SK-N-SH (cell line): ENCODE measurements at regions not wholly inside any gene's neighbourhood (a gene's known extent, or its start where the extent isn't known, plus 50 kb on each side); places are given as distances from the start of the nearest gene placed in this dataset.

ENCODE experiments used
- EP300 ChIP-seq, 2 experiments: IDR thresholded peaks; 2 replicates each; pipeline versions ENCODE4 v1.4.0 to v1.6.1; 2012; ENCODE audit warnings: borderline replicate concordance in 1 of 2, low read depth in 1 of 2, low read length in 1 of 2
- GATA2 ChIP-seq: sonication (generic); formaldehyde crosslinking; IDR thresholded peaks from 2 replicates; pipeline ENCODE4 v1.5.0; 2020; ENCODE audit warnings: mild to moderate bottlenecking, missing genetic modification reagents
- NFIC ChIP-seq: IDR thresholded peaks from 2 replicates; pipeline ENCODE4 v1.4.0; 2012; ENCODE audit warnings: borderline replicate concordance
- USF1 ChIP-seq: IDR thresholded peaks from 2 replicates; pipeline ENCODE4 v1.4.0; 2012; ENCODE audit warnings: low read depth, borderline replicate concordance
- TF ChIP-seq, protein P1 (sequence below): fragments of 200-600 bp; sonication (generic); IDR thresholded peaks from 2 replicates; pipeline ENCODE4 v1.6.1; 2017; ENCODE audit warnings: antibody characterized with exemption, mild to moderate bottlenecking, moderate library complexity

GRCh38 chr4:127155555-127155954, 477.2 kb upstream of the INTU start:
- TF ChIP-seq USF1 (no peak), GATA2 (CRISPR knock-in tag) (no peak), EP300 (IDR thresholded peaks at IDR 0.05; ENCODE audit: borderline replicate concordance in 1 of 2, low read depth in 1 of 2, low read length in 1 of 2) (no peak), NFIC (no peak)
- TF ChIP-seq, protein P1, sequence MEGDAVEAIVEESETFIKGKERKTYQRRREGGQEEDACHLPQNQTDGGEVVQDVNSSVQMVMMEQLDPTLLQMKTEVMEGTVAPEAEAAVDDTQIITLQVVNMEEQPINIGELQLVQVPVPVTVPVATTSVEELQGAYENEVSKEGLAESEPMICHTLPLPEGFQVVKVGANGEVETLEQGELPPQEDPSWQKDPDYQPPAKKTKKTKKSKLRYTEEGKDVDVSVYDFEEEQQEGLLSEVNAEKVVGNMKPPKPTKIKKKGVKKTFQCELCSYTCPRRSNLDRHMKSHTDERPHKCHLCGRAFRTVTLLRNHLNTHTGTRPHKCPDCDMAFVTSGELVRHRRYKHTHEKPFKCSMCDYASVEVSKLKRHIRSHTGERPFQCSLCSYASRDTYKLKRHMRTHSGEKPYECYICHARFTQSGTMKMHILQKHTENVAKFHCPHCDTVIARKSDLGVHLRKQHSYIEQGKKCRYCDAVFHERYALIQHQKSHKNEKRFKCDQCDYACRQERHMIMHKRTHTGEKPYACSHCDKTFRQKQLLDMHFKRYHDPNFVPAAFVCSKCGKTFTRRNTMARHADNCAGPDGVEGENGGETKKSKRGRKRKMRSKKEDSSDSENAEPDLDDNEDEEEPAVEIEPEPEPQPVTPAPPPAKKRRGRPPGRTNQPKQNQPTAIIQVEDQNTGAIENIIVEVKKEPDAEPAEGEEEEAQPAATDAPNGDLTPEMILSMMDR: no peak
